ENCODE measurements at regions not wholly inside any gene's neighbourhood (a gene's known extent, or its start where the extent isn't known, plus 50 kb on each side); places are given as distances from the start of the nearest gene placed in this dataset.

GRCh38 chr2:161102770-161103450 is 57.3 kb upstream of the TANK start:
- H3K36me3 ChIP-seq (ENCODE audit: control insufficient read depth, insufficient read depth, low read length): no peaks in the 10 kb centered on the region
- no peak for TF ChIP-seq CTCF (IDR thresholded peaks at IDR 0.05; ENCODE audit: insufficient read depth, low read length, severe bottlenecking)
- DNase-seq (ENCODE audit: low read depth) (peak; percentile 73), FAIRE-seq (no peak)
- H3K4me3 ChIP-seq (ENCODE audit: low read depth, low read length): no peak overlapping the region
- no peaks in the 10 kb centered on the region for H3K27me3 ChIP-seq (ENCODE audit: control insufficient read depth, insufficient read depth, low read length)

- Histone ChIP-seq H3K27me3 (ENCODE audit: control insufficient read depth, insufficient read depth, low read length) (no peaks in the 10 kb centered on the region), H3K36me3 (ENCODE audit: control insufficient read depth, insufficient read depth, low read length) (no peaks in the 10 kb centered on the region), H3K4me3 (ENCODE audit: low read depth, low read length) (no peak overlapping the region)
- TF ChIP-seq CTCF (IDR thresholded peaks at IDR 0.05; ENCODE audit: insufficient read depth, low read length, severe bottlenecking): no peak
- FAIRE-seq: no peak
- DNase-seq (ENCODE audit: low read depth): no peak
Observed at GRCh38 chr2:161103451-161103831, 56.8 kb upstream of the TANK start.

GRCh38 chr2:161104054-161104553 is 56.1 kb upstream of the TANK start:
- Histone ChIP-seq H3K27me3 (ENCODE audit: control insufficient read depth, insufficient read depth, low read length) (no peaks in the 10 kb centered on the region), H3K4me3 (ENCODE audit: low read depth, low read length) (no peak overlapping the region), H3K36me3 (ENCODE audit: control insufficient read depth, insufficient read depth, low read length) (no peaks in the 10 kb centered on the region)
- no peak for TF ChIP-seq CTCF (IDR thresholded peaks at IDR 0.05; ENCODE audit: insufficient read depth, low read length, severe bottlenecking)
- DNase-seq (ENCODE audit: low read depth) (no peak), FAIRE-seq (no peak)

- H3K27me3 ChIP-seq (ENCODE audit: control insufficient read depth, insufficient read depth, low read length): no peaks in the 10 kb centered on the region
- no peaks in the 10 kb centered on the region for H3K36me3 ChIP-seq (ENCODE audit: control insufficient read depth, insufficient read depth, low read length)
- TF ChIP-seq CTCF (IDR thresholded peaks at IDR 0.05; ENCODE audit: insufficient read depth, low read length, severe bottlenecking): no peak
- FAIRE-seq (no peak), DNase-seq (ENCODE audit: low read depth) (no peak)
- H3K4me3 ChIP-seq (ENCODE audit: low read depth, low read length): no peak overlapping the region
Observed at GRCh38 chr2:161107265-161107664, 53.0 kb upstream of the TANK start.

Measured in bronchial epithelial cell (primary cell).